D721Med (cell line): ENCODE measurements at regions not wholly inside any gene's neighbourhood (a gene's known extent, or its start where the extent isn't known, plus 50 kb on each side); places are given as distances from the start of the nearest gene placed in this dataset.

Source experiments
- DNase-seq: peaks from one replicate; pipeline ENCODE4 v3.0.0; 2011; ENCODE audit warnings: low spot score; ENCODE audit not compliant: insufficient read length
- FAIRE-seq: peaks from 2 replicates; lab custom pipeline; 2011; peaks lifted over from hg19 to GRCh38; lab: Jason Lieb, UNC
- CTCF ChIP-seq: IDR thresholded peaks from 2 replicates; pipeline ENCODE4 v1.5.1; 2012; ENCODE audit warnings: mild to moderate bottlenecking, control low read depth; ENCODE audit not compliant: insufficient read depth; ENCODE audit errors: missing control alignments

GRCh38 chr5:159817262-159818029 is 98.8 kb upstream of the ADRA1B start:
- no peak for TF ChIP-seq CTCF
- FAIRE-seq (no peak), DNase-seq (no peak)

GRCh38 chr5:159819591-159820411 is 96.5 kb upstream of the ADRA1B start:
- FAIRE-seq, result no peak
- no peak for TF ChIP-seq CTCF
- DNase-seq, result no peak

- FAIRE-seq (no peak), DNase-seq (no peak)
- TF ChIP-seq CTCF, result no peak
Observed at GRCh38 chr5:159820692-159821091, 95.6 kb upstream of the ADRA1B start.

GRCh38 chr5:159821461-159821940 is 94.8 kb upstream of the ADRA1B start:
- FAIRE-seq (no peak), DNase-seq (no peak)
- no peak for TF ChIP-seq CTCF

- FAIRE-seq, result no peak
- no peak for DNase-seq
- TF ChIP-seq CTCF, result no peak
Observed at GRCh38 chr5:159824188-159825161, 91.8 kb upstream of the ADRA1B start.

GRCh38 chr5:159825551-159826051 is 90.7 kb upstream of the ADRA1B start:
- DNase-seq, result no peak
- no peak for TF ChIP-seq CTCF
- FAIRE-seq, result no peak
